IMR-90 (cell line): ENCODE measurements at regions not wholly inside any gene's neighbourhood (a gene's known extent, or its start where the extent isn't known, plus 50 kb on each side); places are given as distances from the start of the nearest gene placed in this dataset.

ENCODE experiments used
- ATAC-seq: fragments of 200-7000 bp; cut with Tn5 transposase; 2 replicates; pipeline ENCODE4 v1.9.1; 2020; ENCODE audit warnings: low read depth, mild to moderate bottlenecking, moderate library complexity
- BruUV-seq: library from RNA; stranded (reverse); fragments of 400-500 nt; replicated peaks from 2 replicates; lab custom pipeline; 2021; lab: Mats Ljungman, UMichigan
- CTCF ChIA-PET: fragments of 300-600 bp; formaldehyde crosslinking; extraction: SDS; loops from one replicate; lab custom pipeline; 2021; ENCODE audit warnings: antibody characterized with exemption; lab: Yijun Ruan, JAX
- POLR2A ChIA-PET: fragments of 300-600 bp; sonication (Branson Sonifier 250); formaldehyde crosslinking; loops from one replicate; lab custom pipeline; 2022; ENCODE audit warnings: antibody characterized with exemption; ENCODE audit not compliant: unreplicated experiment; lab: Charles Lee
- DNase-seq: peaks from one replicate; pipeline ENCODE4 v3.0.0; 2013
- H2AFZ ChIP-seq: replicated peaks from 2 replicates; pipeline ENCODE3; 2013; ENCODE audit warnings: low read length, mild to moderate bottlenecking; ENCODE audit not compliant: poor library complexity
- H2AK5ac ChIP-seq: 2 replicates; pipeline ENCODE4 v1.6.1; 2013; ENCODE audit warnings: low read depth, low read length, inconsistent platforms
- H2AK9ac ChIP-seq: replicated peaks from 2 replicates; pipeline ENCODE3; 2013; ENCODE audit warnings: mild to moderate bottlenecking, low read depth, low read length, moderate library complexity; ENCODE audit not compliant: poor library complexity
- H2BK120ac ChIP-seq: 2 replicates; pipeline ENCODE4 v1.6.1; 2013; ENCODE audit warnings: low read depth, low read length, inconsistent platforms
- H2BK15ac ChIP-seq: 3 replicates; pipeline ENCODE4 v1.6.1; 2013; ENCODE audit warnings: low read depth, low read length, inconsistent platforms
- H2BK20ac ChIP-seq: 2 replicates; pipeline ENCODE4 v1.6.1; 2013; ENCODE audit warnings: low read depth, mild to moderate bottlenecking, inconsistent platforms, low read length, moderate library complexity
- H2BK5ac ChIP-seq: 2 replicates; pipeline ENCODE4 v1.6.1; 2013; ENCODE audit warnings: mild to moderate bottlenecking, low read depth, low read length, inconsistent platforms; ENCODE audit not compliant: poor library complexity, severe bottlenecking
- H3K14ac ChIP-seq: replicated peaks from 2 replicates; pipeline ENCODE4 v1.6.1; 2013; ENCODE audit warnings: low read depth, low read length, inconsistent platforms
- H3K18ac ChIP-seq: 2 replicates; pipeline ENCODE4 v1.6.1; 2013; ENCODE audit warnings: low read depth, low read length, control low read depth
- H3K23ac ChIP-seq: 2 replicates; pipeline ENCODE4 v1.6.1; 2013; ENCODE audit warnings: low read depth, low read length, inconsistent platforms
- H3K27ac ChIP-seq: 2 replicates; pipeline ENCODE4 v1.5.1; 2013; ENCODE audit warnings: mild to moderate bottlenecking, control low read depth, low read length; ENCODE audit not compliant: insufficient read depth
- H3K27me3 ChIP-seq: 2 replicates; pipeline ENCODE4 v1.6.1; 2013; ENCODE audit warnings: low read length; ENCODE audit not compliant: control insufficient read depth, insufficient read depth
- H3K36me3 ChIP-seq: 2 replicates; pipeline ENCODE4 v1.6.1; 2013; ENCODE audit warnings: low read length, mixed read lengths; ENCODE audit not compliant: control insufficient read depth, insufficient read depth
- H3K4ac ChIP-seq: 2 replicates; pipeline ENCODE4 v1.6.1; 2013; ENCODE audit warnings: low read depth, low read length, inconsistent platforms
- H3K4me1 ChIP-seq: 2 replicates; pipeline ENCODE4 v1.6.1; 2013; ENCODE audit warnings: low read length, mixed read lengths; ENCODE audit not compliant: control insufficient read depth, insufficient read depth
- H3K4me2 ChIP-seq: 2 replicates; pipeline ENCODE4 v1.6.1; 2013; ENCODE audit warnings: low read depth, mild to moderate bottlenecking, control low read depth, low read length, moderate library complexity
- H3K4me3 ChIP-seq: 2 replicates; pipeline ENCODE4 v1.5.1; 2013; ENCODE audit warnings: low read depth, mild to moderate bottlenecking, control low read depth, low read length, moderate library complexity; ENCODE audit not compliant: insufficient read depth
- H3K56ac ChIP-seq: 2 replicates; pipeline ENCODE4 v1.6.1; 2013; ENCODE audit warnings: low read length, inconsistent platforms; ENCODE audit not compliant: insufficient read depth; ENCODE audit errors: extremely low read depth
- H3K79me1 ChIP-seq, 2 experiments: 2 replicates each; pipeline ENCODE4 v1.6.1; 2013; ENCODE audit warnings: low read length in 2 of 2, inconsistent platforms in 1 of 2, low read depth in 1 of 2
- H3K9ac ChIP-seq: 2 replicates; pipeline ENCODE4 v1.6.1; 2013; ENCODE audit warnings: low read depth, low read length, control low read depth
- H3K9me1 ChIP-seq: 2 replicates; pipeline ENCODE4 v1.6.1; 2013; ENCODE audit warnings: low read length, inconsistent platforms; ENCODE audit not compliant: insufficient read depth
- H3K9me3 ChIP-seq: 2 replicates; pipeline ENCODE4 v1.6.1; 2013; ENCODE audit warnings: low read length; ENCODE audit not compliant: control insufficient read depth, insufficient read depth
- H4K20me1 ChIP-seq: 2 replicates; pipeline ENCODE4 v1.6.1; 2013; ENCODE audit warnings: low read length, inconsistent platforms; ENCODE audit not compliant: insufficient read depth
- H4K5ac ChIP-seq: 2 replicates; pipeline ENCODE4 v1.6.1; 2013; ENCODE audit warnings: mild to moderate bottlenecking, low read depth, low read length, control low read depth
- H4K8ac ChIP-seq, 2 experiments: 2 replicates each; pipeline ENCODE4 v1.6.1; 2013; ENCODE audit warnings: low read depth in 2 of 2, low read length in 2 of 2, control low read depth in 1 of 2, inconsistent platforms in 1 of 2
- H4K91ac ChIP-seq: 2 replicates; pipeline ENCODE4 v1.6.1; 2013; ENCODE audit warnings: low read depth, low read length, inconsistent platforms; ENCODE audit not compliant: insufficient read depth
- ELK1 ChIP-seq: fragments of 150-350 bp; IDR thresholded peaks from 2 replicates; pipeline ENCODE4 v1.6.1; 2016; ENCODE audit warnings: low read depth, mild to moderate bottlenecking, low read length, moderate library complexity, borderline replicate concordance
- MAZ ChIP-seq: IDR thresholded peaks from 2 replicates; pipeline ENCODE4 v1.6.1; 2012; ENCODE audit warnings: low read depth, mild to moderate bottlenecking, low read length, improper control_type of control experiment, moderate library complexity, borderline replicate concordance
- MXI1 ChIP-seq: IDR thresholded peaks from 2 replicates; pipeline ENCODE4 v1.6.1; 2012; ENCODE audit warnings: low read depth, mild to moderate bottlenecking, low read length, moderate library complexity, borderline replicate concordance
- WGBS, 2 experiments: methylation state at CpG; one replicate each; pipeline versions ENCODE4 v1.1.5 to v1.1.7; 2013; ENCODE audit warnings: missing lambda C conversion rate in 2 of 2; ENCODE audit not compliant: insufficient read length in 1 of 2; ENCODE audit errors: extremely low coverage in 2 of 2; 5-methylcytosine and 5-hydroxymethylcytosine counted together
- dilution Hi-C: fragments of 300-500 bp; cut with HindIII; formaldehyde crosslinking; loops from one replicate; pipeline ENCODE4 v1.14.3; 2018; ENCODE audit warnings: low sequenced_read_pairs; ENCODE audit not compliant: unreplicated experiment
- in situ Hi-C: fragments of 300-500 bp; cut with MboI; formaldehyde crosslinking; loops from 3 replicates; pipeline ENCODE4 v1.14.3; 2019; ENCODE audit warnings: low sequenced_read_pairs, inconsistent platforms, mixed read lengths
- intact Hi-C: fragments of 100-400 bp; cut with micrococcal nuclease; formaldehyde crosslinking; loops from 2 replicates; pipeline ENCODE4 v1.10.0; 2022

- H3K56ac ChIP-seq = no peak overlapping the region
- no peak overlapping the region for H2AK5ac ChIP-seq
- no peak overlapping the region for H3K4me2 ChIP-seq
- no peaks in the 10 kb centered on the region for H3K4me1 ChIP-seq
- H2AFZ ChIP-seq = no peak overlapping the region
- ChIA-PET CTCF (no interaction called here), POLR2A (no interaction called here)
- no peak overlapping the region for H2AK9ac ChIP-seq
- H3K18ac ChIP-seq = no peak overlapping the region
- H4K8ac ChIP-seq = no peak overlapping the region
- dilution Hi-C loops = no loop called here
- H4K5ac ChIP-seq = no peak overlapping the region
- DNase-seq (no peak), ATAC-seq (no peak)
- no peak overlapping the region for H3K27ac ChIP-seq
- no peaks in the 10 kb centered on the region for H3K9me1 ChIP-seq
- no peak overlapping the region for H2BK120ac ChIP-seq
- WGBS, 2 experiments = no CpG with 5 or more reads among the region's 2 CpGs
- H2BK5ac ChIP-seq = no peak overlapping the region
- no peak overlapping the region for H3K9ac ChIP-seq
- H3K36me3 ChIP-seq = no peaks in the 10 kb centered on the region
- no peak overlapping the region for H3K4me3 ChIP-seq
- in situ Hi-C loops = no loop called here
- BruUV-seq = no TSS peak
- H3K27me3 ChIP-seq = no peaks in the 10 kb centered on the region
- peaks cover 12% of the 10 kb centered on the region for H3K9me3 ChIP-seq
- no peaks in the 10 kb centered on the region for H4K20me1 ChIP-seq
- no peaks in the 10 kb centered on the region for H3K79me1 ChIP-seq
- intact Hi-C loops = no loop called here
- no peak overlapping the region for H3K4ac ChIP-seq
- no peak overlapping the region for H2BK15ac ChIP-seq
- H3K14ac ChIP-seq = no peak overlapping the region
- TF ChIP-seq MAZ (no peak), MXI1 (no peak), ELK1 (no peak)
- H3K23ac ChIP-seq = no peak overlapping the region
- H4K91ac ChIP-seq = no peak overlapping the region
- H2BK20ac ChIP-seq = no peak overlapping the region
These were observed 218.3 kb upstream of the CPNE8 start for GRCh38 chr12:39123580-39124253.
